Cardiac septum (tissue), 1 donor: ENCODE measurements at regions not wholly inside any gene's neighbourhood (a gene's known extent, or its start where the extent isn't known, plus 50 kb on each side); places are given as distances from the start of the nearest gene placed in this dataset.
A peak's percentile ranks its signal among the peaks of the same experiment; 100 is the strongest.
"Not testable (repeated sequence)": the region's sequence is repeated elsewhere in the genome, so short reads cannot be mapped to it uniquely, and the experiment has no call there.

Experiments
- DNase-seq: peaks from one replicate; pipeline ENCODE4 v3.0.0-alpha.2; 2020; ENCODE audit warnings: low spot score
- intact Hi-C: fragments of 100-400 bp; cut with DNase I; formaldehyde crosslinking; loops from one replicate; pipeline ENCODE4 v1.14.0; 2022
- donor health status: DM: no; HTN: no; CAD: no.

GRCh38 chr16:59113004-59113670 is 379.0 kb upstream of the GOT2 start:
- DNase-seq = no peak
- intact Hi-C loops = no loop called here

GRCh38 chr16:59111280-59111679 is 377.2 kb upstream of the GOT2 start:
- no peak for DNase-seq
- intact Hi-C loops = no loop called here

GRCh38 chr16:59108374-59108773 is 374.3 kb upstream of the GOT2 start:
- no peak for DNase-seq
- intact Hi-C loops = no loop called here

- DNase-seq, intact Hi-C loops: not testable (repeated sequence)
These were observed 362.6 kb upstream of the GOT2 start for GRCh38 chr16:59096682-59097081.

GRCh38 chr16:59090541-59090940 is 356.4 kb upstream of the GOT2 start:
- DNase-seq = no peak
- intact Hi-C loops = no loop called here

GRCh38 chr16:59088431-59088830 is 354.3 kb upstream of the GOT2 start:
- no peak for DNase-seq
- intact Hi-C loops = no loop called here

GRCh38 chr16:59087641-59088040 is 353.5 kb upstream of the GOT2 start:
- intact Hi-C loops = no loop called here
- DNase-seq = no peak

GRCh38 chr16:59067205-59067604 is 333.1 kb upstream of the GOT2 start:
- DNase-seq = peak; percentile 83
- intact Hi-C loops = no loop called here

- intact Hi-C loops = no loop called here
- DNase-seq = no peak
These were observed 326.1 kb upstream of the GOT2 start for GRCh38 chr16:59060207-59060606.

GRCh38 chr16:59058250-59058649 is 324.1 kb upstream of the GOT2 start:
- DNase-seq = no peak
- intact Hi-C loops = no loop called here

- no peak for DNase-seq
- intact Hi-C loops = no loop called here
These were observed 319.8 kb upstream of the GOT2 start for GRCh38 chr16:59053911-59054310.

GRCh38 chr16:59052231-59052630 is 318.1 kb upstream of the GOT2 start:
- intact Hi-C loops = no loop called here
- DNase-seq = no peak

- intact Hi-C loops = no loop called here
- DNase-seq = no peak
These were observed 314.8 kb upstream of the GOT2 start for GRCh38 chr16:59048876-59049275.

GRCh38 chr16:59047114-59047513 is 313.0 kb upstream of the GOT2 start:
- no peak for DNase-seq
- intact Hi-C loops = no loop called here

- DNase-seq = no peak
- intact Hi-C loops = no loop called here
These were observed 312.2 kb upstream of the GOT2 start for GRCh38 chr16:59046335-59046734.

GRCh38 chr16:59045501-59045900 is 311.4 kb upstream of the GOT2 start:
- DNase-seq = no peak
- intact Hi-C loops = no loop called here

- intact Hi-C loops = no loop called here
- no peak for DNase-seq
These were observed 310.5 kb upstream of the GOT2 start for GRCh38 chr16:59044616-59045015.

- intact Hi-C loops = no loop called here
- DNase-seq = no peak
These were observed 308.2 kb upstream of the GOT2 start for GRCh38 chr16:59042301-59042700.

- no peak for DNase-seq
These were observed 305.1 kb upstream of the GOT2 start for GRCh38 chr16:59039066-59039720.

GRCh38 chr16:59030923-59031485 is 296.9 kb upstream of the GOT2 start:
- intact Hi-C loops = no loop called here
- no peak for DNase-seq

More at GRCh38 chr16:59039066-59039720, 305.1 kb upstream of the GOT2 start:
- intact Hi-C loops = no loop called here

GRCh38 chr16:59021751-59022150 is 287.6 kb upstream of the GOT2 start:
- intact Hi-C loops = no loop called here
- no peak for DNase-seq
